ENCODE measurements at regions not wholly inside any gene's neighbourhood (a gene's known extent, or its start where the extent isn't known, plus 50 kb on each side); places are given as distances from the start of the nearest gene placed in this dataset.

DNA sequence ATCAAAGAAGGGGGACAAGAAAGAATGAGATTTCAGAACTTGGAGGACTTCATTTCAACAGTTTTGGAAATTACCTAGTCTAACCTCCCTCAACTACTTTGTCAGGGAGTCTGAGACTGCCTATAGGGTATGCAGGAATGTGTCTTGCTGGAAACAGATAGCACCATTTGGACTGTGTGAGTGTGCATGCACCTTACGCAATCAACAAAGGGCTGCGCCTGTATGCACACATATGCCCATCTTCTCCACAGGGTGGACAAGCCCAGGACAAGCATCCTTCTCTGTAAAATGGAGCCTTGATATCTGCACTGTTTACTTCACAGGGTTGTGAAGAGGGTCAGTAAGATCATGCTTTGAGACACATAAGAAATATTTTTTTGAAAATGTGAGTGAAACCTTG is 305.7 kb upstream of the ASIC2 start:
- no peak for TF ChIP-seq CTCF (IDR thresholded peaks at IDR 0.05)
- no peak for TF ChIP-seq POLR2A (IDR thresholded peaks at IDR 0.05)
- no peak for TF ChIP-seq EP300 (IDR thresholded peaks at IDR 0.05)
